CD4-positive, alpha-beta T cell treated with Interleukin-6 for 4 hours (primary cell): ENCODE measurements at regions not wholly inside any gene's neighbourhood (a gene's known extent, or its start where the extent isn't known, plus 50 kb on each side); places are given as distances from the start of the nearest gene placed in this dataset.
A peak's percentile ranks its signal among the peaks of the same experiment; 100 is the strongest.
"Not testable (repeated sequence)": the region's sequence is repeated elsewhere in the genome, so short reads cannot be mapped to it uniquely, and the experiment has no call there.

Experiments used
- DNase-seq: peaks from one replicate; pipeline ENCODE4 v3.0.0-alpha.2; 2020; ENCODE audit warnings: mixed read lengths

GRCh38 chr15:77909182-77909940 lies 168.2 kb downstream of the TBC1D2B start:
- DNase-seq: no peak

GRCh38 chr15:77908752-77909111 lies 168.8 kb downstream of the TBC1D2B start:
- not testable (repeated sequence) for DNase-seq

- peak; percentile 59 for DNase-seq
Observed at GRCh38 chr15:77907824-77908751, 169.4 kb downstream of the TBC1D2B start.

GRCh38 chr15:77906062-77906990 lies 171.2 kb downstream of the TBC1D2B start:
- DNase-seq: not testable (repeated sequence)

- no peak for DNase-seq
Observed at GRCh38 chr15:77905301-77905920, 172.1 kb downstream of the TBC1D2B start.

GRCh38 chr15:77904901-77905300 lies 172.6 kb downstream of the TBC1D2B start:
- no peak for DNase-seq

GRCh38 chr15:77904436-77904821 lies 173.1 kb downstream of the TBC1D2B start:
- DNase-seq: no peak

GRCh38 chr15:77903761-77904435 lies 173.6 kb downstream of the TBC1D2B start:
- DNase-seq: not testable (repeated sequence)

GRCh38 chr15:77902921-77903760 lies 174.4 kb downstream of the TBC1D2B start:
- DNase-seq: not testable (repeated sequence)

GRCh38 chr15:77901921-77902750 lies 175.4 kb downstream of the TBC1D2B start:
- no peak for DNase-seq

- DNase-seq: no peak
Observed at GRCh38 chr15:77901251-77901881, 176.1 kb downstream of the TBC1D2B start.

GRCh38 chr15:77900331-77900963 lies 177.1 kb downstream of the TBC1D2B start:
- DNase-seq: peak; percentile 23

- DNase-seq: not testable (repeated sequence)
Observed at GRCh38 chr15:77899776-77900175, 177.7 kb downstream of the TBC1D2B start.

GRCh38 chr15:77898811-77899730 lies 178.4 kb downstream of the TBC1D2B start:
- no peak for DNase-seq

- no peak for DNase-seq
Observed at GRCh38 chr15:77897896-77898406, 179.6 kb downstream of the TBC1D2B start.

- DNase-seq: not testable (repeated sequence)
Observed at GRCh38 chr15:77897113-77897895, 180.2 kb downstream of the TBC1D2B start.
